ENCODE measurements at regions not wholly inside any gene's neighbourhood (a gene's known extent, or its start where the extent isn't known, plus 50 kb on each side); places are given as distances from the start of the nearest gene placed in this dataset.

DNA sequence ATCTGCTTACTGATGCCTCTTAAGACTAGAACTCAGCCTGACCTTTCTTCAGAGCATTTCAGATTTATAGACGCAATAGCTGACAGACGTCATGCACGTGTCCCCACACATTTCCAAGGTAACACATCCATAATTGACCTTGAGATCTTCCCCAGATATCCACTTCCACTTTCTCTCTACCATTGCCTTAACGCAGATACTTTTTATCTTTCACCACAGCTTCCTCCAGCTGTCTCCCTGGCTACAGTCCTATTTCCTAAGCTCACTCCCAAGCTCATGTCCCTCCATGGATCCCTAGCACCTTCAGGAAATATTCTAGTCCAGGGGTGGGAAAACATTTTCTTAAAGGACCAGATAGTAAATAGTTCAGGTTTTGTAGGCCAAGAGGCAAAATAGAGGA lies 173.0 kb upstream of the MITF start:
- no peak for TF ChIP-seq POLR2A (IDR thresholded peaks at IDR 0.05; ENCODE audit: low read depth, low read length)
- no peak for TF ChIP-seq POLR2AphosphoS5 (IDR thresholded peaks at IDR 0.05; ENCODE audit: low read depth, low read length)
- no peak for TF ChIP-seq TAF1 (IDR thresholded peaks at IDR 0.05; ENCODE audit: borderline replicate concordance, low read depth, low read length)
- no peak for FAIRE-seq
- no peak for DNase-seq (ENCODE audit: insufficient read length)

DNA sequence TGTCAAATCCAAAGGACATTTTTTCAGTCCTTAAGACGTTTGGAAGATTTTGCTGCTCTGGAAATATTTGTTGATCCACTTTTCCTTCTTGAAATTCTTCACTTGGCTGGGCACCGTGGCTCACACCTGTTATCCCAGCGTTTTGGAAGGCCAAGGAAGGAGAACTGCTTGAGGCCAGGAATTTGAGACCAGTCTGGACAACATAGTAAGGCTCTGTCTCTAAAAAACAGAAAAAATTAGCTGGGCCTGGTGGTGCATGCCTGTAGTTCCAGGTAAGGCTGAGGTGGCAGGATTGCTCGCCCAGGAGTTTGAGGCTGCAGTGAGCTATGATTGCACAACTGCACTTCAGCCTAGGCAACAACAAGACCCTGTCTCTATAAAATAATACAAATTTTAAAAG lies 173.9 kb upstream of the MITF start:
- TF ChIP-seq TAF1 (IDR thresholded peaks at IDR 0.05; ENCODE audit: borderline replicate concordance, low read depth, low read length) (no peak), POLR2AphosphoS5 (IDR thresholded peaks at IDR 0.05; ENCODE audit: low read depth, low read length) (no peak), POLR2A (IDR thresholded peaks at IDR 0.05; ENCODE audit: low read depth, low read length) (no peak)
- DNase-seq (ENCODE audit: insufficient read length) (no peak), FAIRE-seq (no peak)

DNA sequence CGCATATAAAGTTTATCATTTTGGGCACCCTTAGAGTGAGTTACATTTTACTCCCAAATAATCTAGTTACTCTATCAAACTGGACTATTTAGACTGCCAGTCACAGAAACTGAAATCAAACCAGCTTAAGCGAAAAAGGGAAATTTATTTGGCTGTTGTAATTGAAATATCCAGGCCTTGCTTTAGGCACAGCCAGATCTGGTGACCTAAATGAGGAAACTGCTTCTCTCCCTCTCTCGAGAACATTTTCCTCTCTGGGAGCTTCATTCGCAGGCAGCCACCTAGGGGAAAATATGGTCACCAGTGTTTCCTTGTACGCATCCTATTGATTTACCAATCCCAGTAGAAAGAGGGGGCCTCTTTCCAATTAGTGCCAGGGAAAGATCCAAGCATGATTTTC lies 175.3 kb upstream of the MITF start:
- no peak for TF ChIP-seq POLR2AphosphoS5 (IDR thresholded peaks at IDR 0.05; ENCODE audit: low read depth, low read length)
- no peak for TF ChIP-seq POLR2A (IDR thresholded peaks at IDR 0.05; ENCODE audit: low read depth, low read length)
- TF ChIP-seq TAF1 (IDR thresholded peaks at IDR 0.05; ENCODE audit: borderline replicate concordance, low read depth, low read length): no peak
- DNase-seq (ENCODE audit: insufficient read length): no peak
- FAIRE-seq: no peak

DNA sequence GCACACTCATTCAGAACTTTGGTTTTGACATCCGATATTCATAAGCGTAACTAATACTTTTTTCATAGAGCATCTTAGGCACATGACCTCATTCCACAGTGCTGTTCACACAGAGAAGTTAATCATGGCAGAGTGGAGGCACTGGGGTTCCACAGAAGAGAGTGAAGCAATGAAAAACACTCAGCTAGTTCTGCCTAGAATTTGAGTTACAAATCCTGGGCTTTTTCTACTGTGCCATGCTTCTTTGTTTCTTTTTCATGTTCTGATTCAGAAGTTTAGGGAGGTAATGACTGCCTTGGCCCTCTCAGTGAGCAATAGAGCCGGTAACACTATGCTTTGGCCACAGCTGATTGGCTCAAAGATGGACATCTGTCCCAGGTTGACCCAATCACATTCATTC lies 176.1 kb upstream of the MITF start:
- FAIRE-seq: no peak

DNA sequence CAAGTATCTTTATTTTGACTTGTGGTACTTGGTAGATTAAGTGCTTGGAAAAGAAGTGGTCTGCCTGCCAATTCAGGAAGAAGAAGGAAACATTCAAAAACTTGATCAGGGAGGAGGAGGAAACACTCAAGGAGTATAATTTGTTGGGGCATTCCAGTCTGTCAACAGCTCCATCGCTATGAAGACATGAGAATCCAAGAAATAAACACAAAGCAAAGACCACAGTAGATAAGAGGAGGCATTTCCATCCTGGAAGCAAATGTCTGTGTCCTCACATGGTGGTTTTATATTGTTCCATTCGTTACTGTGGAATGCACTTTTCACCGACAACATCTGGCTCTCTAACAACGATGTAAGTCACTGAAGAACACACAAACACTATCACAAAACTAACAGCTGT lies 176.1 kb upstream of the FRMD4B start:
- no peak for DNase-seq (ENCODE audit: insufficient read length)
- no peak for TF ChIP-seq TAF1 (IDR thresholded peaks at IDR 0.05; ENCODE audit: borderline replicate concordance, low read depth, low read length)
- TF ChIP-seq POLR2AphosphoS5 (IDR thresholded peaks at IDR 0.05; ENCODE audit: low read depth, low read length): no peak
- TF ChIP-seq POLR2A (IDR thresholded peaks at IDR 0.05; ENCODE audit: low read depth, low read length): no peak
- no peak for FAIRE-seq

More for the DNA sequence above, 176.1 kb upstream of the MITF start:
- no peak for DNase-seq (ENCODE audit: insufficient read length)
- TF ChIP-seq POLR2A (IDR thresholded peaks at IDR 0.05; ENCODE audit: low read depth, low read length) (no peak), TAF1 (IDR thresholded peaks at IDR 0.05; ENCODE audit: borderline replicate concordance, low read depth, low read length) (no peak), POLR2AphosphoS5 (IDR thresholded peaks at IDR 0.05; ENCODE audit: low read depth, low read length) (no peak)

DNA sequence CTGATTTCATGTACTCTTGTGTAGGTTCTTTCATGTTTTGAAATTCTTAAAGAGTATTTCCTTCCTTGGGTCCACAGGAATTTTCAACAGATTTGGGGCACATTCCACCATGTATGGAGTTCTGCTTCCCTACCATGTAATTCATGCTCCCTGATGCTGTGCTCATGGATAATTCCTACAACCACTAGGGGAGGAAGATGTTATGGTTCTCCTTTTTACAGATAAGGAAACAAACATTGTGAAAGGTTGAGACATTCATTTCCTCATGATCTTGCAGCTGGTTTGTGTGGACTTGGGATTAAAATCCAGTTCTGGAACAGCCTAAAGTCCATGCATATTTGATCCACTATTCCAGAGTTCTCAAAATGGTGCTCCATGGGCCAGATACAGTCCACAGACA lies 174.9 kb upstream of the FRMD4B start:
- FAIRE-seq (no peak), DNase-seq (ENCODE audit: insufficient read length) (no peak)
- no peak for TF ChIP-seq POLR2A (IDR thresholded peaks at IDR 0.05; ENCODE audit: low read depth, low read length)
- TF ChIP-seq TAF1 (IDR thresholded peaks at IDR 0.05; ENCODE audit: borderline replicate concordance, low read depth, low read length): no peak
- no peak for TF ChIP-seq POLR2AphosphoS5 (IDR thresholded peaks at IDR 0.05; ENCODE audit: low read depth, low read length)

GRCh38 chr3:69560116-69560515 lies 174.2 kb upstream of the FRMD4B start:
- TF ChIP-seq POLR2AphosphoS5 (IDR thresholded peaks at IDR 0.05; ENCODE audit: low read depth, low read length) (no peak), POLR2A (IDR thresholded peaks at IDR 0.05; ENCODE audit: low read depth, low read length) (no peak)
- DNase-seq (ENCODE audit: insufficient read length): no peak
- FAIRE-seq: no peak

GRCh38 chr3:69558912-69559311 lies 173.0 kb upstream of the FRMD4B start:
- no peak for FAIRE-seq
- TF ChIP-seq TAF1 (IDR thresholded peaks at IDR 0.05; ENCODE audit: borderline replicate concordance, low read depth, low read length) (no peak), POLR2A (IDR thresholded peaks at IDR 0.05; ENCODE audit: low read depth, low read length) (no peak), POLR2AphosphoS5 (IDR thresholded peaks at IDR 0.05; ENCODE audit: low read depth, low read length) (no peak)
- no peak for DNase-seq (ENCODE audit: insufficient read length)

- TF ChIP-seq TAF1 (IDR thresholded peaks at IDR 0.05; ENCODE audit: borderline replicate concordance, low read depth, low read length) (no peak), POLR2A (IDR thresholded peaks at IDR 0.05; ENCODE audit: low read depth, low read length) (no peak), POLR2AphosphoS5 (IDR thresholded peaks at IDR 0.05; ENCODE audit: low read depth, low read length) (no peak)
- DNase-seq (ENCODE audit: insufficient read length) (no peak), FAIRE-seq (no peak)
Observed at GRCh38 chr3:69554576-69554975, 168.7 kb upstream of the FRMD4B start.

GRCh38 chr3:69553888-69554287 lies 168.0 kb upstream of the FRMD4B start:
- TF ChIP-seq POLR2A (IDR thresholded peaks at IDR 0.05; ENCODE audit: low read depth, low read length) (no peak), TAF1 (IDR thresholded peaks at IDR 0.05; ENCODE audit: borderline replicate concordance, low read depth, low read length) (no peak), POLR2AphosphoS5 (IDR thresholded peaks at IDR 0.05; ENCODE audit: low read depth, low read length) (no peak)
- DNase-seq (ENCODE audit: insufficient read length): no peak
- no peak for FAIRE-seq

DNA sequence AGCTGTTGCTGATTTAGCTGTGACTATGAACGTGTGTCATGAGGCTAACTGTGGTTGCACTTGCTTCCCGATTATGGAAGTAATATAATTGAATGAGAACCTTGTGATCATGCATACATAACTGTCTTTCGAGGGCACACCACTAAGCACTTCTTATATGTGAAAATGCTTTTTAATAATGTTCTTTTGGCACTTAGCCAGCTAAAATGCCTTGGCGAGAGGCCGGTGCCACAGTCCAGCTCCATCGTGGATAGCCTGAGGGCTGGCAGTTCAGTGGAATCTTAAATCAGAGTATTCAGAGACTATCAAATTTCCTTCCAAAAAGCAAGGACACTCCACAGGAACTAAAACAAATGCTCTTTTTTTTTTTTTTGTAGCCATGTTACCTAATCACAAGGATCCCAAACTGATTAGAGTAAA lies 161.6 kb upstream of the FRMD4B start:
- no peak for FAIRE-seq
- DNase-seq (ENCODE audit: insufficient read length): no peak
- TF ChIP-seq POLR2AphosphoS5 (IDR thresholded peaks at IDR 0.05; ENCODE audit: low read depth, low read length): no peak
- TF ChIP-seq POLR2A (IDR thresholded peaks at IDR 0.05; ENCODE audit: low read depth, low read length): no peak
- no peak for TF ChIP-seq TAF1 (IDR thresholded peaks at IDR 0.05; ENCODE audit: borderline replicate concordance, low read depth, low read length)

DNA sequence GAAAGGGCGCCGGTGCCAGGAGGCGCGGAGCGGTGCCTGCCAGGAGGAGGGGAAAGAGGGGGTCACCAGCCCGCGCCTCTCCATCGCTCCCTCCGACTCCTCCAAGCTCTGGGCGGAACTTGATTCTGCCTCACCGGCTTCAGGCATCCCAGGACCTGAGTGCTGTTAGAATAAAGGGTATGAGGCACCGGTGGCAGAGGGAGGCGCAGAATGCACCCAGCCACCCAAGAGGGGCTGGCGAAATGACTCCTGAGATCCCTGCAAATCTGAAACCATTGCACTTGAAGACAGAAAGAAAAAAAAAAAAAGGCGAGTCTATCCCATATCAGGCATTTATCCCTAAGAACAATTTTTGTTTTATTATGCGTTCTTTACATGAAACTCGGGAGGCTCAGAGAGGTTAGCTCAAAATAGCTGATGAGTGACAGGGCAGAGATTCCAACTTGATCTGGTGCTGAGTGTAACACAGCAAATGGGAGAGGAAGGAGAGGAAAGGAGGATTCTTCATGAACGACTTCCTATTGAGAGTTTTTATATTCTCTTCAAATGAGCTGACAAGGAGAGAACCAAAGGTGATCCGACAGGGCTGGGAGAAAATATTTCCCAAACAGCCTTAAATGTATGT lies 157.0 kb upstream of the FRMD4B start:
- no peak for DNase-seq (ENCODE audit: insufficient read length)
- no peak for FAIRE-seq
- no peak for TF ChIP-seq TAF1 (IDR thresholded peaks at IDR 0.05; ENCODE audit: borderline replicate concordance, low read depth, low read length)
- TF ChIP-seq POLR2AphosphoS5 (IDR thresholded peaks at IDR 0.05; ENCODE audit: low read depth, low read length): no peak
- no peak for TF ChIP-seq POLR2A (IDR thresholded peaks at IDR 0.05; ENCODE audit: low read depth, low read length)

Measured in GM12892 (cell line).